Lower leg skin (tissue), 3 donors: ENCODE measurements at regions not wholly inside any gene's neighbourhood (a gene's known extent, or its start where the extent isn't known, plus 50 kb on each side); places are given as distances from the start of the nearest gene placed in this dataset.

ENCODE experiments used
- POLR2A ChIP-seq, 2 donors: fragments of 450-650 bp; IDR thresholded peaks; one replicate each; pipeline ENCODE4 v1.6.1; 2016 to 2017; ENCODE audit warnings: antibody characterized with exemption in 2 of 2, mild to moderate bottlenecking in 1 of 2, moderate library complexity in 1 of 2
- TF ChIP-seq, protein P1 (sequence below), 3 donors: fragments of 450-650 bp; IDR thresholded peaks; one replicate each; pipeline ENCODE4 v1.5.1; 2016; ENCODE audit warnings: antibody characterized with exemption in 3 of 3, mild to moderate bottlenecking in 3 of 3, moderate library complexity in 2 of 3

- TF ChIP-seq, protein P1, sequence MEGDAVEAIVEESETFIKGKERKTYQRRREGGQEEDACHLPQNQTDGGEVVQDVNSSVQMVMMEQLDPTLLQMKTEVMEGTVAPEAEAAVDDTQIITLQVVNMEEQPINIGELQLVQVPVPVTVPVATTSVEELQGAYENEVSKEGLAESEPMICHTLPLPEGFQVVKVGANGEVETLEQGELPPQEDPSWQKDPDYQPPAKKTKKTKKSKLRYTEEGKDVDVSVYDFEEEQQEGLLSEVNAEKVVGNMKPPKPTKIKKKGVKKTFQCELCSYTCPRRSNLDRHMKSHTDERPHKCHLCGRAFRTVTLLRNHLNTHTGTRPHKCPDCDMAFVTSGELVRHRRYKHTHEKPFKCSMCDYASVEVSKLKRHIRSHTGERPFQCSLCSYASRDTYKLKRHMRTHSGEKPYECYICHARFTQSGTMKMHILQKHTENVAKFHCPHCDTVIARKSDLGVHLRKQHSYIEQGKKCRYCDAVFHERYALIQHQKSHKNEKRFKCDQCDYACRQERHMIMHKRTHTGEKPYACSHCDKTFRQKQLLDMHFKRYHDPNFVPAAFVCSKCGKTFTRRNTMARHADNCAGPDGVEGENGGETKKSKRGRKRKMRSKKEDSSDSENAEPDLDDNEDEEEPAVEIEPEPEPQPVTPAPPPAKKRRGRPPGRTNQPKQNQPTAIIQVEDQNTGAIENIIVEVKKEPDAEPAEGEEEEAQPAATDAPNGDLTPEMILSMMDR (IDR thresholded peaks at IDR 0.05), result no peak
- TF ChIP-seq POLR2A (IDR thresholded peaks at IDR 0.05), result no peak
These were observed 1073.8 kb upstream of the SORCS1 start for GRCh38 chr10:108238261-108238660.
